ENCODE measurements at regions not wholly inside any gene's neighbourhood (a gene's known extent, or its start where the extent isn't known, plus 50 kb on each side); places are given as distances from the start of the nearest gene placed in this dataset.
"Not testable (repeated sequence)": the region's sequence is repeated elsewhere in the genome, so short reads cannot be mapped to it uniquely, and the experiment has no call there.

DNA sequence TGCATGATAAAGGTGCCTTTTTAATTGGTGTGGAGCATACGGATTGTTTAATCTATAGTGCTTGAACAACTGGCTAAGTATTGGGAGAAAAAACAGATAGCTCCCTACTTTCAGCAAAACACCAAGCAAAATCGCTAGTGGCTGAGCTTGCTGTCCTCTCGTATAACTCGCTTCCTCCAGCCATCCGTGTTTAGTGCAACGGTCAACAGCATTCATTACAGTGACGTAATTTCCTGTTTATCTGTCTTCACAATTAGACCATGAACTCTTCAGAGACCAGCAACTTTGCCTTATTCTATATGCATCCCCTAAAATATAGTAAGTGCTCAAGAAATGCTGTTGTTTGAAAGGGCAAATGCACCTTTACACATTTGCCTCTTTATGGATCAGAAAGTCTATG, 511.9 kb downstream of the HAPSTR1 start:
- H3K4me1 Mint-ChIP-seq: no peaks in the 10 kb centered on the region
- H3K27ac Mint-ChIP-seq: no peak overlapping the region
- no peaks in the 10 kb centered on the region for H3K36me3 Mint-ChIP-seq (ENCODE audit: low read depth)
- H3K27me3 Mint-ChIP-seq: peaks cover 3% of the 10 kb centered on the region
- peaks cover under 1% of the 10 kb centered on the region for H3K9me3 Mint-ChIP-seq
- ATAC-seq (replicated peaks): no peak
- H3K4me3 Mint-ChIP-seq: no peak overlapping the region

DNA sequence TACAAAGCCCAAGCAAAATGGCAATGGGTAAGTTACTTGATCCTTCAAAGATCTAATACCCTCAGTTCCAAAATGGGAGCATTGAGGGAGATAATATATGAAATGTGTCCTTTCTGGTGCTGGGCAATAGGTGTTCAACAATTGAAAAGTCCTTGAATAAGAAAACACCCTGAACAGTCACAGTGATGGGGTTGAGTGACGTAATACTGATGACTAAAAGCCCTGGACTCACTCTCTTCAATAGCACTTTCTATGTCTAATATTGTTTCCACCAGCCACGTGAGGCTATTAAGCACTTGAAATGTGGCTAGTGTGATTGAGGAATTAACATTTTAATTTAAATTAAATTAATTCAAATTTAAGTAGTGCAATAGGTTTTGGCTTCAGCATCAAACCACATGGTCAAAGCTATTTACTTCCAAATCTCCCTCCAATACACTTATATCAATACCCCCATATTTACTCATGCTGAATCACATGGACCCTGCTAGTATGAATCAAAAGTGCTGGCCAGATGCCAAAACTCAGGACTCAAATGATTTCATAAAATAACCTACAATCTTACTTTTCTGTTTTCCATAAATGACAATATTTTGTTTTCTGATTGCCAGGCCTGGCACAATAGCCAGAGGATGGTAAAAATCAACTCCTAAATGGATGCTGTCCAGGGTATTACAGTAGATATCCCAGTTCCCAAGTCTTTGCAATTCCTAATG, 516.2 kb downstream of the HAPSTR1 start:
- Mint-ChIP-seq H3K4me3 (no peak overlapping the region), H3K27ac (no peak overlapping the region), H3K9me3 (no peaks in the 10 kb centered on the region), H3K27me3 (peaks cover 3% of the 10 kb centered on the region), H3K4me1 (no peaks in the 10 kb centered on the region), H3K36me3 (ENCODE audit: low read depth) (no peaks in the 10 kb centered on the region)
- no peak for ATAC-seq (replicated peaks)

DNA sequence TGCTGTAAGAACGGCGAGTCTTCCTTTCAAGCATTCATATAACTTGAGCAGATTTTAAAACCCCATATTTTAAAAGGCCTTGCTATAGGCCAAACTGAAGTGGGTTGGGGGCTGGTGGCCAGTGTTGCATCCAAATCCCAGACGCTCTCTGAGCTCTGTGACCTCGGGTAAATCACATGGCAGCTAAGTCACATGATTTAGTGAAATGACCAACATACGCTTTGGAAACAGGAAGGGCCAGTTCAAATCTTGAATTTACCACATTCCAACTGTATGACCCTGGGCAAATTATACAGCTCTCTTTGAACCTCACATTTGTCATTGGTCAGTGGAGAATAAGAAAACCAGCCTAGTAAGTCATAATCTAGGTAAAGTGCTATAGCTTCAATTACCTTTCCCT, 519.3 kb downstream of the HAPSTR1 start:
- no peaks in the 10 kb centered on the region for H3K9me3 Mint-ChIP-seq
- H3K36me3 Mint-ChIP-seq (ENCODE audit: low read depth): no peaks in the 10 kb centered on the region
- H3K27me3 Mint-ChIP-seq: no peaks in the 10 kb centered on the region
- no peak for ATAC-seq (replicated peaks)
- no peaks in the 10 kb centered on the region for H3K4me1 Mint-ChIP-seq
- no peak overlapping the region for H3K4me3 Mint-ChIP-seq
- H3K27ac Mint-ChIP-seq: no peak overlapping the region

DNA sequence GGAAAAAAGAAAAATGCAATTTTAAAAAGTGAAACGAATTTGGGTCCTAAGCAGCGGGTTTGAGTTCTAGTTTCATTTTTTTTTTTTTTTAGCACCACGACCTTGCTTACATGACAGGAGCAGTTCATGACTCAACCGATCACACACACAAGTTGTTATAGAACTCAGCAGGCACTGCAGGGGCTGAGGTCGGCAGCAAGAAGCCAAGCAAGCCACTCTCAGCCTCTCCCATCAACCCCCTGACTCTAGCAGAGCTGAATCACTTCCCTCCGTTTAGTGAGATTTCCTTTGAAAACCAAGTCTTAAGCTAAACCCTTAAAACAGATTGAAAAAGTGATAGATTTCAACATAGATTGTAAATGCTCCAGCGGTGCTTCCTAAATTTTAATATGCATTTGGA, 520.8 kb downstream of the HAPSTR1 start:
- Mint-ChIP-seq H3K9me3 (no peaks in the 10 kb centered on the region), H3K27me3 (no peaks in the 10 kb centered on the region), H3K36me3 (ENCODE audit: low read depth) (no peaks in the 10 kb centered on the region), H3K27ac (no peak overlapping the region), H3K4me3 (no peak overlapping the region), H3K4me1 (no peaks in the 10 kb centered on the region)
- no peak for ATAC-seq (replicated peaks)

DNA sequence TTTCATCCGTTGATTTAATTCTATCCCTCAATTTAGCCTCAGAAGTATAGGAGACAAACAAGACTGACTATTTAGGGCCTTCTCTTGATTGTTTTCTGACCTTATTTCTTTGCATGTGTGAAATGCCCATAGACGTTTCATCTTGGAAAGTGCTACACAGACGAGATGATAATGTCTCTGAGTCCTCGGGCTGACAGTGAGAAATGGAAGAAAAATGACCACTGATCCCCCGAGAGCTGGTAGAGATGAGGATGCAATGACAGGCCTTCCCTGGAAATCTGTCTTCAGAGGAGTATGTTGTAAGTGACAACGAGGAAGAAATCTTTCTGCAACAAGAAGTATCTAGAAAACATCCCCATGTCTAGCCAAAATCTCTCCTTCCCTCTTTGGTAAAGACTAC, 522.9 kb downstream of the HAPSTR1 start:
- no peak for ATAC-seq (replicated peaks)
- Mint-ChIP-seq H3K36me3 (ENCODE audit: low read depth) (no peaks in the 10 kb centered on the region), H3K4me3 (no peak overlapping the region), H3K4me1 (no peaks in the 10 kb centered on the region), H3K27me3 (peaks cover 3% of the 10 kb centered on the region), H3K9me3 (peaks cover 8% of the 10 kb centered on the region), H3K27ac (no peak overlapping the region)

DNA sequence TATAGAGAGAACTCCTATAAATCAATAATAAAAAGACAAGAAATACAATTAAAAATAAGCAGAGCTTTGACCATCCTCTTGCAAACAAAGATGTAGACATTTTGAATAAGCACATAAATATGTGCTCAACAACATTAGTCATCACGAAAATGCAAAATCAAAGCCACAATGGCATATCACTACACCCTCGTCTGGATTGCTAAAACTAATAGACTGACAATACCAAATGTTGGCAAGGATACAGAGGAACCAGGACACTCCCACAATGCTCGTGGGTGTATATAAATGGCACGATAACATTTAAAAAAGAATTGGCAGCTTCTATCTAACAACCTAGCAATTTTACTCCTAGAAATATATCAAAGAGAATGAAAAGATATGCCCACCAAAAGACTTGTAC, 530.8 kb downstream of the HAPSTR1 start:
- Mint-ChIP-seq H3K27me3 (peaks cover 4% of the 10 kb centered on the region), H3K36me3 (ENCODE audit: low read depth) (no peaks in the 10 kb centered on the region), H3K9me3 (peaks cover 9% of the 10 kb centered on the region), H3K4me3 (no peak overlapping the region), H3K4me1 (no peaks in the 10 kb centered on the region), H3K27ac (no peak overlapping the region)
- ATAC-seq (replicated peaks): no peak

DNA sequence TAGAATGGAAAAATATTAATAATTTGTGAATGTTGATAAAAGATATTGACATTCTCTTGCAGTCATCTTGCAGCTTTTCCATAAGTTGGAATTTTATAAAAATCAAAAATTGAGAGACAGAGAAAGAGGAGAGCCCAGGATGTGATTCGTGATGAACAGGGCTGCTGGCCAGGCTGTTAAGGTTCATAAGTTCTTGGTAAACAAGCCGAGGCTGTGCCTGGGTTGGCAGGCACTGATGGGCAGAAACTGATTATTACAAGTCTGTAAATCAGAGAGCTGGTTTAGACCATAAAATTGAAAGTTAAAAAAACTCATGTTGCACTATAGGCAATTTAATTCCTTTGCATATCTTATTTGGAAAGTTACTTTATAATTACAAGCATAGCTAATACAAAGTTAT, 533.7 kb downstream of the HAPSTR1 start:
- no peak overlapping the region for H3K27ac Mint-ChIP-seq
- no peaks in the 10 kb centered on the region for H3K9me3 Mint-ChIP-seq
- no peak for ATAC-seq (replicated peaks)
- H3K36me3 Mint-ChIP-seq (ENCODE audit: low read depth): no peaks in the 10 kb centered on the region
- no peak overlapping the region for H3K4me3 Mint-ChIP-seq
- no peaks in the 10 kb centered on the region for H3K27me3 Mint-ChIP-seq
- H3K4me1 Mint-ChIP-seq: no peaks in the 10 kb centered on the region

DNA sequence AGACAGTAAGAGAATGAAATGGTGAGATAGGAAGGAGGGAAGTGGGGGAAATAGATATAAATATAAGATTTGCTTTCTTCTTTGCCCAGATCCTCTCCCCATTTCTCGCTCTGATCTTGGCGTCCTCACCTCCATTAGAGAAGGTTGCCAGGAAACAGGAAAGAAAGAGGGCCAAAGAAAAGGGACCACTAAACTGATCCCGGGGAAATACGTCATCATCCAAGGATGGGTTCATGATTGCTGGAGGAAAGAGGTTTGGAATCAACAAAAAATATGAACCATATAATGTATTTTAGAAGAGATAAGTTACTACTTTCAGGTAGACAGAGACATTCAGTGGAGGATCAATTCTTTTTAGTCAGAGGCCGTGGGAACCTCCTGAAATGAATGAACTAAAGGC, 536.0 kb downstream of the HAPSTR1 start:
- no peak for ATAC-seq (replicated peaks)
- Mint-ChIP-seq H3K36me3 (ENCODE audit: low read depth) (no peaks in the 10 kb centered on the region), H3K27ac (no peak overlapping the region), H3K27me3 (no peaks in the 10 kb centered on the region), H3K9me3 (peaks cover 4% of the 10 kb centered on the region), H3K4me3 (no peak overlapping the region), H3K4me1 (no peaks in the 10 kb centered on the region)

DNA sequence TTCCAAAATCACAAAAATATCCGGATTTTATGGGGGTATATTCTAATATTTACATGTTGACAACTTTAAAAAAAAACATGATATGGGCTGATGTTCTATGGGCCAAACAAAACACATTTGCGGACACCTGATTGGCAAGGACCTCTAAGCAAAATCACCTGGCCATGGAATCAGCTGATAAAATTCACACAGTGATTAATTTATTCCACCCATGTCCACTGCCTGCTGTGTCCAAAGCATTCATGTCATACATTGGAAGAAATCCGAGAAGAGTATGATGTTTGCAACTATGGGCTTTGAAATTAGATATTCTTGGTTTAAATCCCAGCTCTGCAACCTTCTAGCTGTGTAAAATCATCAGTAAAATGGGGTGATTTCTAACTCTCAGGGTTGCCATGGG, 538.7 kb downstream of the HAPSTR1 start:
- H3K9me3 Mint-ChIP-seq: peaks cover 8% of the 10 kb centered on the region
- H3K4me1 Mint-ChIP-seq: no peaks in the 10 kb centered on the region
- H3K27ac Mint-ChIP-seq: no peak overlapping the region
- no peaks in the 10 kb centered on the region for H3K27me3 Mint-ChIP-seq
- no peaks in the 10 kb centered on the region for H3K36me3 Mint-ChIP-seq (ENCODE audit: low read depth)
- no peak overlapping the region for H3K4me3 Mint-ChIP-seq
- ATAC-seq (replicated peaks): no peak

DNA sequence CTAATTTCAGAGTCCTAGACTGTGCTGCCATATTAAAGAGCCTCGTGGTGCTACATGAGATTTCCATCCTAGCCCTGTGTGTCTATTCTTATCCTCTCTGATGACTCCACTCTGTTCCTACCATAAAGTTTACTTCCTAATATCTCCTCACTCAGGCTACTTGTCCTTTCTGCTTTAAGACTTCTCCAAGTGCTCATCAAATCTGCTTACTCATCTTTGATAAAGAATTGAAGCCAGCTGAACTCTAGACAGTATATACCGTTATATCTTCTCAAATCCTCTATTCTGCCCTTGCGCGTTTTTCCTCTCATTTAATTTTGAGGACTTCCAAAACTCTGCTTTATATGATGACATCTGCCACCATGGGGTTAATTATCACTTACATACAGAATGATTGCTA, 539.5 kb downstream of the HAPSTR1 start:
- H3K4me1 Mint-ChIP-seq: no peaks in the 10 kb centered on the region
- H3K9me3 Mint-ChIP-seq: peaks cover 8% of the 10 kb centered on the region
- no peak overlapping the region for H3K4me3 Mint-ChIP-seq
- no peaks in the 10 kb centered on the region for H3K27me3 Mint-ChIP-seq
- no peak for ATAC-seq (replicated peaks)
- no peak overlapping the region for H3K27ac Mint-ChIP-seq
- H3K36me3 Mint-ChIP-seq (ENCODE audit: low read depth): no peaks in the 10 kb centered on the region

DNA sequence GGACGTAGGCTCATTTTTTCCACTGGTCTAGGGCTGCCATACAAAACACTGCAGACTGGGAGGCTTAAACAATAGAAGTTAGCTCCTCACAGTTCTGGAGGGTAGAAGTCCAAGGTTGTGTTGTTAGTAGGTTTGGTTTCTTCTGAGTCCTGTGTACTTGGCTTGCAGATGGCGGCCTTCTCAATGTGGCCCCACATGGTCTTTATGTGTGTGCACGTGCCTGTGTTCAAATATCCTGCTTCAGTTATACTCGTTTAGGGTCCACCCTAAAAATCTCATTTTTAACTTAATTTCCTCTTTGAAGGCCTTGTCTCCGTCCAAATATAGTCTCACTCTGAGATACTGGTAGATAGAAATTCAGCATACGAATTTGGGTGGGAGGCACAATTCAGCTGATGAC, 542.4 kb downstream of the HAPSTR1 start:
- no peaks in the 10 kb centered on the region for H3K4me1 Mint-ChIP-seq
- H3K4me3 Mint-ChIP-seq: no peak overlapping the region
- ATAC-seq (replicated peaks): no peak
- H3K27me3 Mint-ChIP-seq: no peaks in the 10 kb centered on the region
- H3K36me3 Mint-ChIP-seq (ENCODE audit: low read depth): no peaks in the 10 kb centered on the region
- no peak overlapping the region for H3K27ac Mint-ChIP-seq
- peaks cover 12% of the 10 kb centered on the region for H3K9me3 Mint-ChIP-seq

DNA sequence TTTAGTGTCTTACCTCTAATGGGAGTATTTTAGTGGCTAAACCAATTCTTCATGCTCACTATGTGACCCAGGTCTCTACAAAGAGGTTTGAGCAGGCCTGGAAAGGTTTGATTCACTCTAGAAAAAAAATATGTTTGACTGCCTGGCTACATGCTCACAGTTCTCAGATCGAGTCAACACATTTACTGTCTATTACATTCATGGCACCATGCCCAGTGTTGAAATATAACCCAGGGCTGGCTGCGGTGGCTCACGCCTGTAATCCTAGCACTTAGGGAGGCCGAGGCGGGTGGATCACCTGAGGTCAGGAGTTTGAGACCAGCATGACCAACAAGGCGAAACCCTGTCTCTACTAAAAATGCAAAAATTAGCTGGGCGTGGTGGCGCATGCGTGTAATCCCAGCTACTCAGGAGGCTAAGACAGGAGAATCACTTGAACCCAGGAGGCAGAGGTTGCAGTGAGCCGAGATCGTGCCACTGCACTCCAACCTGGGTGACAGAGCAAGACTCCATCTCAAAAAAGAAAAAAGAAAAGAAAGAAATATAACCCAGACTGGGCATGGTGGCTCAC, 543.8 kb downstream of the HAPSTR1 start:
- H3K9me3 Mint-ChIP-seq: peaks cover 12% of the 10 kb centered on the region
- H3K27ac Mint-ChIP-seq; H3K4me3 Mint-ChIP-seq; ATAC-seq (replicated peaks); H3K27me3 Mint-ChIP-seq; H3K36me3 Mint-ChIP-seq (ENCODE audit: low read depth); H3K4me1 Mint-ChIP-seq: not testable (repeated sequence)

DNA sequence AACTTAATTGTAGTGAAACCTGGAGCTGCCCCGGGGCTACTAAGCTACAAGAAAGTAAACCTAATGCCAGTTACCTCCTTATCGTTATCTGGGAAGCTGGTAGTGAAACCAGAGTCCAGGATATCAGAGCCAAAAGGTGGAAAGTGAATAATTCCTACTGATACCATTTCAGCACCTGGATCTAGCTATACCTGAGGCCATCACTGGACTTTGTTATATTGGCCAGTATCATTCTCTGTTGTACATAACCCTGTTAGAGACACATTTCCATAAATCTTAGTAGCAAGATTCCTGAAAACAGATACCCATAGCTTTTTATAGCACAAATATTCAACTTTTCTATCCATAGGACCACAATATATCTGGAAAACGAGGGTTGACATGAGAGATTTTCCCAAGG, 538.0 kb downstream of the GRIN2A start:
- H3K27ac Mint-ChIP-seq: no peak overlapping the region
- peaks cover 5% of the 10 kb centered on the region for H3K27me3 Mint-ChIP-seq
- no peak for ATAC-seq (replicated peaks)
- no peak overlapping the region for H3K4me3 Mint-ChIP-seq
- H3K4me1 Mint-ChIP-seq: no peaks in the 10 kb centered on the region
- no peaks in the 10 kb centered on the region for H3K36me3 Mint-ChIP-seq (ENCODE audit: low read depth)
- H3K9me3 Mint-ChIP-seq: no peaks in the 10 kb centered on the region

DNA sequence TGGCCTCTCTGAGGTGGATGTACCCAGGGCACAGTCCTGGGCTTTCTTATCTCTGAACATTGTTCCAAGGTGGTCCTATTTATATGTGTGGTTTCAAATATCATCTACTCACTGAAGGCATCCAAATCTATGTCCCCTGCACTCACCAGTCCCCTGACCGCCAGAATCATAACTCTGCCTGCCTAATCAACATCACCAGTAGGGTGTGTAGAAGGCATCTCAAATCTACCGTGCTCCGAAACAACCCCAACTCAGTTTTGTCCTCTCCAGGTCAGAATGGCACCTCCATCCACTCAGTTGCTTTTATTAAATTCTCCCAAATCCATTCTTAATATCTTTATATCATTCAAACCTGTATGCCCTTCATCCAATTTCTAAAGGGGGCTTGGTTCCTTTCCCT, 536.3 kb downstream of the GRIN2A start:
- H3K4me1 Mint-ChIP-seq: no peaks in the 10 kb centered on the region
- peaks cover 5% of the 10 kb centered on the region for H3K27me3 Mint-ChIP-seq
- no peak overlapping the region for H3K27ac Mint-ChIP-seq
- H3K4me3 Mint-ChIP-seq: no peak overlapping the region
- no peaks in the 10 kb centered on the region for H3K9me3 Mint-ChIP-seq
- ATAC-seq (replicated peaks): no peak
- no peaks in the 10 kb centered on the region for H3K36me3 Mint-ChIP-seq (ENCODE audit: low read depth)

DNA sequence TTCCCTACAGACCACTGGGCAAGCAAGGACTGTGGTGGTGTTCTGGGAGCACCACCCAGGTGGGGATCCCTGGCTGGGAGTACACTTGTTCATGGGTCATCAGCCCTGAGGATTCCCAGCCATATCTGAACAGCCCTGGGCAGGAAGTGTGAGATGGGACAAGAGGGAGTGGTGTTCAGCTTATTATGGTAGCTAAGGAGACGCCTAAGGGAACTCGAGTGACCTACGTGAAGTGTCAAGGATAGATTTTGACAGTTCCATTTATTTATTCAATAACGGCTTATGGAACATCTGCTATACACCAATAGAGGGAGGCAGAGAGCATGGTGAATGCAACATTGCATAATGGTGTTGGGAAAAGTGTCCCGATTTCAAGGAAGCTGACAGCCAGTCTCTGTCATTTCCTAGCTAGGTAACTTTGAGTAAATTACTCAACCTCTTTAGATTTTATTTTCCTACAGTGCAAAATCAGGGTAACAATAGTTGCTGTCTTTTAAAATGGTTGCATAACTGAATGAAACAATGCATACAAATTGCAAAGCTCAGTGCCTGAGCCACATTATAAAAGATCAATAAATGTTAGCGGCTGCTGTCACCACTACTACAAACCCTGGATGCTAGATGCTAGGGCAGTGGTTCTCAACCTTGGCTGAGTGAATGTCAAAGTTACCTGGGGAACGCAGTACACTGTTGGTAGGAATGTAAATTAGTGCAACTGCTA, 534.1 kb downstream of the GRIN2A start:
- no peaks in the 10 kb centered on the region for H3K36me3 Mint-ChIP-seq (ENCODE audit: low read depth)
- H3K27ac Mint-ChIP-seq: no peak overlapping the region
- H3K4me3 Mint-ChIP-seq: no peak overlapping the region
- no peak for ATAC-seq (replicated peaks)
- no peaks in the 10 kb centered on the region for H3K4me1 Mint-ChIP-seq
- H3K27me3 Mint-ChIP-seq: peaks cover 5% of the 10 kb centered on the region
- H3K9me3 Mint-ChIP-seq: no peaks in the 10 kb centered on the region
